ENCODE measurements at regions not wholly inside any gene's neighbourhood (a gene's known extent, or its start where the extent isn't known, plus 50 kb on each side); places are given as distances from the start of the nearest gene placed in this dataset.

- no peaks in the 10 kb centered on the region for H3K36me3 ChIP-seq
- no peaks in the 10 kb centered on the region for H3K79me2 ChIP-seq (ENCODE audit: low read depth)
- H3K27ac ChIP-seq = no peak overlapping the region
- no peaks in the 10 kb centered on the region for H3K27me3 ChIP-seq
- Mint-ChIP-seq H3K36me3 (no peaks in the 10 kb centered on the region), H3K4me1 (peaks cover 18% of the 10 kb centered on the region), H3K27ac (no peak overlapping the region), H3K27me3 (ENCODE audit: insufficient read depth, low read depth) (peaks cover 4% of the 10 kb centered on the region), H3K4me3 (no peak overlapping the region), H3K9me3 (no peaks in the 10 kb centered on the region)
- peak; percentile 18 for DNase-seq (ENCODE audit: low spot score)
- no peaks in the 10 kb centered on the region for H3F3A ChIP-seq (ENCODE audit: low read depth)
- peaks cover 38% of the 10 kb centered on the region for H3K4me1 ChIP-seq
- TF ChIP-seq CTCF (IDR thresholded peaks at IDR 0.05) (no peak), EZH2 (IDR thresholded peaks at IDR 0.05) (no peak), EZH2phosphoT487 (IDR thresholded peaks at IDR 0.05) (no peak)
- no peak overlapping the region for H3K4me2 ChIP-seq
- no peak overlapping the region for H2AFZ ChIP-seq (replicated peaks)
- no peak overlapping the region for H3K9ac ChIP-seq
- no peak overlapping the region for H3K4me3 ChIP-seq
- H3K9me3 ChIP-seq (ENCODE audit: low read depth) = no peaks in the 10 kb centered on the region
- H4K20me1 ChIP-seq (ENCODE audit: low read depth) = no peaks in the 10 kb centered on the region
Observed at GRCh38 chr2:143833015-143833660, 686.8 kb downstream of the ZEB2 start.

GRCh38 chr2:143830476-143830875 lies 689.4 kb downstream of the ZEB2 start:
- no peak overlapping the region for H3K4me3 Mint-ChIP-seq
- no peak for DNase-seq (ENCODE audit: low spot score)
- TF ChIP-seq CTCF (IDR thresholded peaks at IDR 0.05) = no peak
- no peak for TF ChIP-seq EZH2 (IDR thresholded peaks at IDR 0.05)
- TF ChIP-seq EZH2phosphoT487 (IDR thresholded peaks at IDR 0.05) = no peak
- Histone ChIP-seq H3K27me3 (no peaks in the 10 kb centered on the region), H3F3A (ENCODE audit: low read depth) (peaks cover 5% of the 10 kb centered on the region), H3K4me1 (peaks cover 49% of the 10 kb centered on the region), H4K20me1 (ENCODE audit: low read depth) (no peaks in the 10 kb centered on the region), H3K4me3 (no peak overlapping the region), H3K4me2 (peak overlapping the region; percentile 27), H3K9me3 (ENCODE audit: low read depth) (no peaks in the 10 kb centered on the region), H3K27ac (no peak overlapping the region), H3K79me2 (ENCODE audit: low read depth) (no peaks in the 10 kb centered on the region), H3K9ac (no peak overlapping the region), H2AFZ (replicated peaks) (no peak overlapping the region), H3K36me3 (no peaks in the 10 kb centered on the region)
- H3K27ac Mint-ChIP-seq = no peak overlapping the region
- no peaks in the 10 kb centered on the region for H3K9me3 Mint-ChIP-seq
- no peaks in the 10 kb centered on the region for H3K36me3 Mint-ChIP-seq
- H3K27me3 Mint-ChIP-seq (ENCODE audit: insufficient read depth, low read depth) = peaks cover 4% of the 10 kb centered on the region
- peaks cover 21% of the 10 kb centered on the region for H3K4me1 Mint-ChIP-seq

GRCh38 chr2:143828763-143829537 lies 691.0 kb downstream of the ZEB2 start:
- Mint-ChIP-seq H3K9me3 (no peaks in the 10 kb centered on the region), H3K4me3 (no peak overlapping the region), H3K27ac (no peak overlapping the region), H3K27me3 (ENCODE audit: insufficient read depth, low read depth) (peaks cover 2% of the 10 kb centered on the region), H3K36me3 (no peaks in the 10 kb centered on the region), H3K4me1 (peaks cover 35% of the 10 kb centered on the region)
- H3K27me3 ChIP-seq = no peaks in the 10 kb centered on the region
- H3F3A ChIP-seq (ENCODE audit: low read depth) = peaks cover 5% of the 10 kb centered on the region
- no peaks in the 10 kb centered on the region for H3K9me3 ChIP-seq (ENCODE audit: low read depth)
- no peaks in the 10 kb centered on the region for H4K20me1 ChIP-seq (ENCODE audit: low read depth)
- H3K36me3 ChIP-seq = no peaks in the 10 kb centered on the region
- no peak overlapping the region for H2AFZ ChIP-seq (replicated peaks)
- no peaks in the 10 kb centered on the region for H3K79me2 ChIP-seq (ENCODE audit: low read depth)
- H3K4me2 ChIP-seq = no peak overlapping the region
- no peak overlapping the region for H3K9ac ChIP-seq
- TF ChIP-seq CTCF (IDR thresholded peaks at IDR 0.05) (no peak), EZH2phosphoT487 (IDR thresholded peaks at IDR 0.05) (no peak), EZH2 (IDR thresholded peaks at IDR 0.05) (no peak)
- H3K4me1 ChIP-seq = peaks cover 64% of the 10 kb centered on the region
- no peak overlapping the region for H3K4me3 ChIP-seq
- no peak for DNase-seq (ENCODE audit: low spot score)
- no peak overlapping the region for H3K27ac ChIP-seq

Data from neural progenitor cell (in vitro differentiated cells).